Neural progenitor cell (in vitro differentiated cells): ENCODE measurements at regions not wholly inside any gene's neighbourhood (a gene's known extent, or its start where the extent isn't known, plus 50 kb on each side); places are given as distances from the start of the nearest gene placed in this dataset.

Experiments
- CTCF ChIP-seq: fragments of 200-600 bp; sonication (generic); IDR thresholded peaks from 2 replicates; pipeline ENCODE4 v1.5.1; 2017; ENCODE audit warnings: antibody characterized with exemption, mild to moderate bottlenecking
- EZH2 ChIP-seq: fragments of 200-600 bp; sonication (generic); IDR thresholded peaks from 2 replicates; pipeline ENCODE4 v1.6.1; 2017; ENCODE audit warnings: antibody characterized with exemption, mild to moderate bottlenecking, moderate library complexity
- EZH2phosphoT487 ChIP-seq: fragments of 200-600 bp; sonication (generic); IDR thresholded peaks from 2 replicates; pipeline ENCODE4 v1.6.1; 2017; ENCODE audit warnings: antibody characterized with exemption

DNA sequence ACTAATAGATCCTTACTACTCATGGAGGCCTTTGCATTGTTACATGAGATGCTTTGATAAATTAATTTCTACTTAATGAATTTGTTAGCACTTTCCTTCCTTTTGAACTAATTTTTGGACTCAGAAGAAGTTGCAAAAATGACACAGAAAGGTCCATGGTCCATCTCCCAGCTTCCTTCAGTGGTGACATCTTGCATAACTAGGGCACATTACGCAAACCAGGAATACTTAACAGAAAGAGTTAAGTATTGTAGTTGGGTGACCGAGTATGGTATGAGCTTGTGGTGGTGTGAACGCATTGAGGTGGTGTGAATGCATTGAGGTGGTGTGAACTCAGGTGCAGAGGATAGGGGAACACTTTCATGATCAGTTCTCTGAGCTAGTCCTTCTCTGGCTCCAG is 151.1 kb upstream of the TWIST2 start:
- no peak for TF ChIP-seq CTCF
- TF ChIP-seq EZH2: no peak
- TF ChIP-seq EZH2phosphoT487: no peak
